ENCODE measurements at regions not wholly inside any gene's neighbourhood (a gene's known extent, or its start where the extent isn't known, plus 50 kb on each side); places are given as distances from the start of the nearest gene placed in this dataset.
A peak's percentile ranks its signal among the peaks of the same experiment; 100 is the strongest.
"Not testable (repeated sequence)": the region's sequence is repeated elsewhere in the genome, so short reads cannot be mapped to it uniquely, and the experiment has no call there.

DNA sequence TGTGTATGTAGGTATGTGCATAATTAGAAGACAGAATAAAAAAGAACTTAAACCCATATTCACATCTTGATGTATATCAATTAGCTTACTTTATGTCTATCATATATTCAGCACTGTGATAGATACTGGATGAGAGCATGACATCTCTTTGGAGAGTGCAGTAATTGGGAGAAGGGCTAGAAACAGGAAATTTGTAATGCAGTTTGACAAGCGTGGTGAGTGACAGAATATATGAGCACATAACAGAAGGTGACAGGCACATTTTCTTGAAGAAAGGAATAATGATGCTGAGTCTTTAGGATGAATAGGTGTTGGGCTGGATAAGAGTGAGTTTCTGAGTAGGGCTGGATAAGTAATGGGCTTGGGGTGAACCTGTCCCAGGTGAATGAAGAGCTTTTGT lies 680.3 kb upstream of the ZNF385D start:
- H3K4me1 ChIP-seq: peaks cover 0 to 8% (median 3%) of the 10 kb centered on the region in 10 experiments; a peak in 4 of 20 replicates

DNA sequence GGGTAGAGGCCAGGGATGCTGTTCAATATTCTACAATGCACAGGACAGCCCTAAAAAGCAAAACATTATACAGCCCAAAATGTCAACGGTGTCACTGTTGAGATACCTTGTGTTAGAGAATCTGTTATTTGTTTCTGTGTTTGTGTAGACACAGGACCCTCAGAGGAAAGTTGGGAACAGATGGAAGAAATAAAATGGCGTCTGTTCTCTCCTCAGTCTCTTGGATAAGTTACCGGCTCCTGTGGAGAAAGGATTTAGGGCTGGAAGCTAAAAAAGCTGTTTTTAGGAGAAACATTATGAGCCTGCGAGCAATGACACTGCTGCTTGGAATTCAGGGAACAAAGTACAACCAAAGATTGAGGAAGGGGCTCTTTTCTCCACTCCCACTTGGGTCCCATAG lies 688.6 kb upstream of the ZNF385D start:
- H3K9me3 ChIP-seq (replicated peaks in 1 of 11): no peaks in the 10 kb centered on the region
- no peak overlapping the region for H3K27ac ChIP-seq
- no peaks in the 10 kb centered on the region for H3K36me3 ChIP-seq
- H3K4me1 ChIP-seq: no peaks in the 10 kb centered on the region
- H3K4me2 ChIP-seq: no peak overlapping the region
- H4K20me1 ChIP-seq: no peaks in the 10 kb centered on the region
- H3K27me3 ChIP-seq: no peaks in the 10 kb centered on the region
- no peak for TF ChIP-seq Cebpa-rat (IDR thresholded peaks at IDR 0.05)
- H3K4me3 ChIP-seq: no peak overlapping the region
- no peak overlapping the region for H3K9ac ChIP-seq

More for the DNA sequence above, 680.3 kb upstream of the ZNF385D start:
- Histone ChIP-seq H3K9me3 (replicated peaks in 1 of 11) (no peaks in the 10 kb centered on the region), H3K36me3 (no peaks in the 10 kb centered on the region), H3K27me3 (no peaks in the 10 kb centered on the region), H3K4me2 (peak overlapping the region in 3 of 11 experiments; percentile 1 to 11 (median 3); a peak in 2 of 22 replicates), H3K9ac (no peak overlapping the region), H4K20me1 (no peaks in the 10 kb centered on the region), H3K27ac (no peak overlapping the region), H3K4me3 (no peak overlapping the region)
- no peak for TF ChIP-seq Cebpa-rat (IDR thresholded peaks at IDR 0.05)

DNA sequence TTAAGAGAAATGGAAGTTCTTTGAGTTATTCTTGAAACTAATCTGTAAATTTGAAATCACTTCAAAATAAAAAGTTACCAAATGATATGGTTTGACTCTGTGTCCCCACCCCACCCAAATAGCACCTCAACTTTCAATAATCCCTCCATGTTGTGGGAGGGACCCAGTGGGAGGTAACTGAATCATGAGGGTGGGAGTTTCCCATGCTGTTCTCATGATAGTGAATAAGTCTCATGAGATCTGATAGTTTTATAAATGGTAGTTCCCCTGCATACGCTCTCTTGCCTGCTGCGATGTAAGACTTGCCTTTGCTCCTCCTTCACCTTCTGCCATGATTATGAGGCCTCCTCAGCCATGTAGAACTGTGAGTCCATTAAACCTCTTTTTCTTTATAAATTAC lies 690.7 kb upstream of the ZNF385D start:
- H3K9me3 ChIP-seq (replicated peaks in 1 of 11): no peaks in the 10 kb centered on the region
- no peak overlapping the region for H3K4me3 ChIP-seq
- H4K20me1 ChIP-seq: no peaks in the 10 kb centered on the region
- H3K9ac ChIP-seq: no peak overlapping the region
- no peak overlapping the region for H3K4me2 ChIP-seq
- H3K36me3 ChIP-seq: no peaks in the 10 kb centered on the region
- H3K27me3 ChIP-seq: no peaks in the 10 kb centered on the region
- no peak overlapping the region for H3K27ac ChIP-seq
- TF ChIP-seq Cebpa-rat (IDR thresholded peaks at IDR 0.05): no peak
- H3K4me1 ChIP-seq: no peaks in the 10 kb centered on the region

DNA sequence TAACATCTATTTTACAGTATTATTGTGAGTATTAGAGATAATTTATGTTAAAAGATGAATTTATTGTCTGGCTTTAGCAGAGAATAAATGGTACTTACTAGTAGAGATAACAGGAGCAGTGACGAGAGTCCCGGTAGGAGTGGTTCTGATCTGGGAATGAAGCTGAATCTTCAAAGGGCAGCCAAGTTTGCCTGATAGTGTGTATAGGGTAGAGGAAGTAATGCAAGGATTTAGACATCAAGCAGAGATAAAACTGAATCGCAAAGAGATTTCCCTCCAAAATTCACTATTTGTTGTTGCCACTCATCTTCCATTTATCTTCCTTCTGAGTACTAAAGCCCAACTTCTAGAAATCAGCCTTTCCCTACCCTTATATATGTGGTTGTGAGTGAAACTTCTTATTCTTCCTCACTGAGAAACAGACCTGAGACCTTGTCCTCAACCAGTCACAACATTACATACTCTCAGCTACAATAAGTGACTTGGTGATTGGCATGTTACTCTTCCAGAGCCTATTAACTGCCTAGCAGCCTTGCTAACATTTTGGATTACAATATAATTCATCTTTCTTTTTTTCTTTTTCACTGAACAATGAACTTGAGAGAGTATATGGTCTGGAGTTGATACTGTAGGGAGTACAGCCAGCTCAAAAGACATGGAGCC lies 692.7 kb upstream of the ZNF385D start:
- Histone ChIP-seq H3K9ac (no peak overlapping the region), H3K27me3 (no peaks in the 10 kb centered on the region), H3K27ac (no peak overlapping the region), H3K36me3 (no peaks in the 10 kb centered on the region), H3K4me3 (no peak overlapping the region), H3K4me2 (no peak overlapping the region), H3K4me1 (no peaks in the 10 kb centered on the region), H4K20me1 (no peaks in the 10 kb centered on the region), H3K9me3 (replicated peaks in 1 of 11) (no peaks in the 10 kb centered on the region)
- TF ChIP-seq Cebpa-rat (IDR thresholded peaks at IDR 0.05): no peak

DNA sequence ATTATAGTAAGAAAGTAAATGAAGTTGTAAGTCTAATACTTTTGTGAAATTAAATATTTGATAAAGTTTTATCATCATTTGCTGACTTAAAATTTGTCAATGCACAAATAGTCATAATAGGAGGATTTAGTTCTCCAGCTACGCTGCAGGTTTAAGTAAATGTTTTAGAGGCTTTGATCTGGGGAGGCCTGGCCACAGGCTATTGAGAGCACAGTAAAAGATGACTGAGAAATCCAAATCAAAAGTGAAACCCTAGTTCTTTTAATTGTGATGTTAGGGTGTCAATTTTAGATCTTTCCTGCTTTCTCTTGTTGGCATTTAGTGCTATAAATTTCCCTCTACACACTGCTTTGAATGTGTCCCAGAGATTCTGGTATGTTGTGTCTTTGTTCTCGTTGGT lies 694.3 kb upstream of the ZNF385D start:
- not testable (repeated sequence) for H3K4me2 ChIP-seq; H3K4me1 ChIP-seq; H3K9ac ChIP-seq; H3K27ac ChIP-seq; H3K27me3 ChIP-seq; H3K36me3 ChIP-seq; H3K4me3 ChIP-seq; H4K20me1 ChIP-seq; H3K9me3 ChIP-seq (replicated peaks in 1 of 11)

DNA sequence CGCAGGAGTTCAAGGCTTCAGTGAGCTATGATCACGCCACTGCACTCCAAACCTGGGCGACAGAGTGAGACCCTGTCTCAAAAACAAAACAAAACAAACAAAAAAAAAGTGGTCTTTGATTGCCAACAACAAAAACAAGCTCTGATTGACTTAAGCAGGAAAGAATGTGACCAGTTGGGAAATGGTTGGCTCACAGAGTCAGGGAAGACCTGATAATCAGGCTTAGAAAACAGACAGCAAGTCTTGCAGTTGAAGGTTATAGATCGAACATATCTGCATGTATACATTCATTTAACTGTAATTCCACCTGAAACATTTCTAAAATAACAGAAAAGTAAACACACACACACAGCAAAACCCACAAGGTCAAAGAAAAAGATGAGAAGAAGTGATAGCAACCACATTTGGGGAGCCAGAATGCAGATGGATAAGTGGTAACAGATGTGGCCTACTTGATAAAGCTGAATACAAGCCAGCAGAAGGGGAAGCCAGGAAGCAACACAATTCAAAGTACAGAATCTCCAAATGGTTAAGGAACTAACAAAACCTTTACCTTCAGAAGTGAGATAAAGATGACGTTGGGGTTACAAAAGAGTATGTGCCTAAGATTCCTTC lies 699.9 kb upstream of the ZNF385D start:
- no peaks in the 10 kb centered on the region for H3K9me3 ChIP-seq (replicated peaks in 1 of 11)
- no peaks in the 10 kb centered on the region for H3K36me3 ChIP-seq
- H3K9ac ChIP-seq: no peak overlapping the region
- no peak for TF ChIP-seq Cebpa-rat (IDR thresholded peaks at IDR 0.05)
- H3K27me3 ChIP-seq: no peaks in the 10 kb centered on the region
- H3K27ac ChIP-seq: no peak overlapping the region
- no peaks in the 10 kb centered on the region for H4K20me1 ChIP-seq
- no peak overlapping the region for H3K4me3 ChIP-seq
- no peaks in the 10 kb centered on the region for H3K4me1 ChIP-seq
- no peak overlapping the region for H3K4me2 ChIP-seq

DNA sequence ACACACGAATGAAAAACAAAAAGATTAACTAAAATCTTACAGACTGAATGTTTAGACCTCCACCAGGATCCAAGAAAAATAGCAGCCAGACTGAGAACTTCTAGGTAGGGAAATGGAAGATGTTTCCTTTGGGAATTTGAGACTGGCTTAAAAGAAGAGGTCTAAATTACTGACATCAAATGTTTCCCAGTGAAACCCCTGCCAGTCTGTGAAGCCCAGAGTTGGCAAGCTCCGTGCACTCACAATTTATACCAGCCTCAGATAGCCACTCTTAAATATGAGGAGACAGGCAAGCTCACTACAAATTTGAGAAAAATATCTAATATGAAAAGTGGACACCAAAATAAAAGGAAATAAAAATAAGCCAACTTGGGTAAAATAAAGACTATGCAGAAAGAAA lies 700.5 kb upstream of the ZNF385D start:
- no peak for TF ChIP-seq Cebpa-rat (IDR thresholded peaks at IDR 0.05)

DNA sequence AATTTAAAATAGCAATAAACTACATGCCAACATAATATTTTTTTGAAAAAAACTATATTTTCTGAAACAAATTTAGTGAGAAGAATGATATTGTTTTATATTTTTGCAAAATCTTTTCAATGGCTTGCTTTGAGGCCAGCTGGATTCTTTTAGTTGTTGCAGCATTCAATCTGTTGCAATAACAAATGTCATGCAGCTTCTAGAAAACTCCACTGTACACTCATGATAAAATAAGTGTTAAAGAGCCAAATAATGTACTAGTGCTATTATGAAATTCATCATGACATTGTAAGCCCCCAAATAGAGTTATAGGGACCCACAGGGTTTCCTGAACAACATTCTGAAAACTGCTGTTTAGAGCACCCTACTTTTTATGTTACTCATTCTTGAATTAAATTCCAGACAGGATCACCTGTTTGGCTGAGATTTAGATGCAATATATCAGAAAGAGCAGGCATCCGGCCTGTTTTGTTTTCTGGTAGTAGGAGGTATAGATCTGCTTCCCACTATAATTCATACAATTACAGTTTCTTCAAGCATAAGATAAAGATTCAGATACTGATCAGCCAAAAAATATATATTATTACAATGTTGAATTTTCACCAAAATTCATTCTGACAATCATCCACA lies 703.0 kb upstream of the ZNF385D start:
- Histone ChIP-seq H3K36me3 (no peaks in the 10 kb centered on the region), H3K9ac (no peak overlapping the region), H3K27ac (no peak overlapping the region), H3K4me3 (no peak overlapping the region), H3K9me3 (replicated peaks in 1 of 11) (no peaks in the 10 kb centered on the region), H3K27me3 (no peaks in the 10 kb centered on the region), H3K4me1 (no peaks in the 10 kb centered on the region), H3K4me2 (no peak overlapping the region), H4K20me1 (no peaks in the 10 kb centered on the region)
- TF ChIP-seq Cebpa-rat (IDR thresholded peaks at IDR 0.05): no peak

More for the DNA sequence above, 700.5 kb upstream of the ZNF385D start:
- Histone ChIP-seq H3K4me1 (no peaks in the 10 kb centered on the region), H4K20me1 (no peaks in the 10 kb centered on the region), H3K27me3 (no peaks in the 10 kb centered on the region), H3K9ac (no peak overlapping the region), H3K27ac (no peak overlapping the region), H3K4me3 (no peak overlapping the region), H3K4me2 (no peak overlapping the region), H3K9me3 (replicated peaks in 1 of 11) (no peaks in the 10 kb centered on the region), H3K36me3 (no peaks in the 10 kb centered on the region)

DNA sequence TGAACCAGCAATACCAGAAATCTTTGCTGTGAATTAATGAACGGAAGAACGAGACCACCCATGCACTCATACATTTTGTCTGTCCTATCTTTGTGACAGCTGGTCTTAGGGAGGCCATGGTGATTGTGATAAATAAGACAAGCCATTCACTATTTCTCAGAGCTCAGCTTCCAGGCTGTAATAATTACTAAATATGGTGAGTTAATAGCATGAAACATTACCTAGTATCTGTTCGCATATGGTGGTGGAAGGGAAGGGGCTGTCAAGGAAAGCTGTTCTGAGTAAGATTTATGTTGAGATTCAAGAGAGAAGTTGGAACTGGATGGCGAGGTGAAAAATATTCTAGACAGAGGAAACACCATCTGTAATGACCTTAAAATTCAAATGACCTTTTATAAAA lies 719.0 kb upstream of the ZNF385D start:
- Histone ChIP-seq H3K9me3 (replicated peaks in 1 of 11) (no peaks in the 10 kb centered on the region), H3K9ac (no peak overlapping the region), H3K4me1 (peaks cover 0 to 20% (median 0%) of the 10 kb centered on the region in 10 experiments; a peak in 8 of 20 replicates), H4K20me1 (no peaks in the 10 kb centered on the region), H3K27me3 (no peaks in the 10 kb centered on the region), H3K36me3 (no peaks in the 10 kb centered on the region), H3K4me2 (no peak overlapping the region), H3K4me3 (no peak overlapping the region), H3K27ac (no peak overlapping the region)
- TF ChIP-seq Cebpa-rat (IDR thresholded peaks at IDR 0.05): no peak

DNA sequence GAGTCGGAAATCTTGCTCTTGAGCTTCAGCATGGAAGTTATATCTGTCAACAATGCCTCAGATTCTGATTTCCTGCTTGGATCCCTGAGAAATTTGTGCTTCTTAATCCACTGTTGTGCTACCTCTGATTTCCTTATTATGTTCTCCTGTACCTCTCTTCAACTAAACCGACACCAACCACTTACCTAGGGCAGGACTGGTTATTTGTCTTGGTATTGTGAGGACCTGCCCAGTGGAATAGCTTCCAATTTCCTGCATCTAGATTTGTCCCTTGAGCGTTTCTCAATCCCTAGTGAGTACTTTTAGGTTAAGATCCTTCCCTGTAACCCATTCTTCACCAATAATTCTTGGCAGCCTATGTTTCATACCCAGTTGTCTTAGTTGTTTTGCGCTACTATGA lies 720.5 kb upstream of the ZNF385D start:
- H3K27ac ChIP-seq: no peak overlapping the region
- H3K4me3 ChIP-seq: no peak overlapping the region
- no peak for TF ChIP-seq Cebpa-rat (IDR thresholded peaks at IDR 0.05)
- H3K27me3 ChIP-seq: no peaks in the 10 kb centered on the region
- H3K36me3 ChIP-seq: no peaks in the 10 kb centered on the region
- H3K4me2 ChIP-seq: no peak overlapping the region
- H4K20me1 ChIP-seq: no peaks in the 10 kb centered on the region
- H3K4me1 ChIP-seq: peaks cover 0 to 35% (median 4%) of the 10 kb centered on the region in 10 experiments; a peak in 9 of 20 replicates
- H3K9ac ChIP-seq: no peak overlapping the region
- H3K9me3 ChIP-seq (replicated peaks in 1 of 11): no peaks in the 10 kb centered on the region
